ENCODE measurements at regions not wholly inside any gene's neighbourhood (a gene's known extent, or its start where the extent isn't known, plus 50 kb on each side); places are given as distances from the start of the nearest gene placed in this dataset.

- no peak for TF ChIP-seq POLR2A (IDR thresholded peaks at IDR 0.05)
- no peak for TF ChIP-seq CTCF (IDR thresholded peaks at IDR 0.05 in 4 of 5, conservative IDR thresholded peaks at IDR 0.05 in 1 of 5)
Measured at GRCh38 chr10:121362026-121362425, 236.2 kb downstream of the FGFR2 start.

Measured in gastrocnemius medialis (tissue), 4 donors.